DND-41 (cell line): ENCODE measurements at regions not wholly inside any gene's neighbourhood (a gene's known extent, or its start where the extent isn't known, plus 50 kb on each side); places are given as distances from the start of the nearest gene placed in this dataset.

Experiments used
- ATAC-seq: fragments of 200-7000 bp; cut with Tn5 transposase; 3 replicates; pipeline ENCODE4 v1.9.1; 2021; ENCODE audit warnings: low read depth; ENCODE audit not compliant: insufficient read depth
- DNase-seq: peaks from one replicate; pipeline ENCODE4 v3.0.0-alpha.2; 2020
- H2AFZ ChIP-seq: 2 replicates; pipeline ENCODE4 v1.6.0; 2012; ENCODE audit warnings: low read depth, low read length
- H3K27ac ChIP-seq: 2 replicates; pipeline ENCODE4 v1.5.1; 2012; ENCODE audit warnings: low read length, inconsistent platforms
- H3K27me3 ChIP-seq: fragments of 200-600 bp; sonication (generic); 2 replicates; pipeline ENCODE4 v1.6.0; 2012; ENCODE audit warnings: low read length, mild to moderate bottlenecking, inconsistent platforms; ENCODE audit not compliant: insufficient read depth, poor library complexity
- H3K36me3 ChIP-seq: 2 replicates; pipeline ENCODE4 v1.5.1; 2012; ENCODE audit warnings: low read length, inconsistent platforms; ENCODE audit not compliant: insufficient read depth
- H3K4me1 ChIP-seq: 2 replicates; pipeline ENCODE4 v1.5.1; 2012; ENCODE audit warnings: mild to moderate bottlenecking, low read length; ENCODE audit not compliant: insufficient read depth
- H3K4me2 ChIP-seq: 2 replicates; pipeline ENCODE4 v1.6.0; 2012; ENCODE audit warnings: mild to moderate bottlenecking, moderate library complexity, low read length, inconsistent platforms; ENCODE audit not compliant: insufficient read depth
- H3K4me3 ChIP-seq, 2 experiments: fragments of 200-600 bp in 1 of 2; shearing (Covaris generic) in 1 of 2; 2 replicates each; pipeline ENCODE4 v1.5.1; 2012 to 2016; ENCODE audit warnings: inconsistent platforms in 2 of 2, low read length in 2 of 2, mild to moderate bottlenecking in 2 of 2, low read depth in 1 of 2, moderate library complexity in 1 of 2
- H3K79me2 ChIP-seq: 2 replicates; pipeline ENCODE4 v1.6.0; 2012; ENCODE audit warnings: low read length, inconsistent platforms; ENCODE audit not compliant: insufficient read depth
- H3K9ac ChIP-seq: 2 replicates; pipeline ENCODE4 v1.6.0; 2012; ENCODE audit warnings: low read depth, mild to moderate bottlenecking, inconsistent platforms, low read length, moderate library complexity
- H3K9me3 ChIP-seq: 2 replicates; pipeline ENCODE4 v1.5.1; 2012; ENCODE audit warnings: low read length, moderate library complexity, mild to moderate bottlenecking, inconsistent platforms; ENCODE audit not compliant: insufficient read depth, severe bottlenecking
- H4K20me1 ChIP-seq: 2 replicates; pipeline ENCODE4 v1.6.0; 2012; ENCODE audit warnings: low read length; ENCODE audit not compliant: insufficient read depth
- EZH2 ChIP-seq: IDR thresholded peaks from 3 replicates; pipeline ENCODE4 v1.6.1; 2012; ENCODE audit warnings: borderline replicate concordance, low read depth, mild to moderate bottlenecking, moderate library complexity, low read length, inconsistent platforms; ENCODE audit not compliant: severe bottlenecking
- TF ChIP-seq, protein P1 (sequence below): IDR thresholded peaks from 2 replicates; pipeline ENCODE4 v1.5.1; 2012; ENCODE audit warnings: borderline replicate concordance, low read length, moderate library complexity, mild to moderate bottlenecking; ENCODE audit not compliant: poor library complexity, severe bottlenecking; ENCODE audit errors: extremely low read depth

DNA sequence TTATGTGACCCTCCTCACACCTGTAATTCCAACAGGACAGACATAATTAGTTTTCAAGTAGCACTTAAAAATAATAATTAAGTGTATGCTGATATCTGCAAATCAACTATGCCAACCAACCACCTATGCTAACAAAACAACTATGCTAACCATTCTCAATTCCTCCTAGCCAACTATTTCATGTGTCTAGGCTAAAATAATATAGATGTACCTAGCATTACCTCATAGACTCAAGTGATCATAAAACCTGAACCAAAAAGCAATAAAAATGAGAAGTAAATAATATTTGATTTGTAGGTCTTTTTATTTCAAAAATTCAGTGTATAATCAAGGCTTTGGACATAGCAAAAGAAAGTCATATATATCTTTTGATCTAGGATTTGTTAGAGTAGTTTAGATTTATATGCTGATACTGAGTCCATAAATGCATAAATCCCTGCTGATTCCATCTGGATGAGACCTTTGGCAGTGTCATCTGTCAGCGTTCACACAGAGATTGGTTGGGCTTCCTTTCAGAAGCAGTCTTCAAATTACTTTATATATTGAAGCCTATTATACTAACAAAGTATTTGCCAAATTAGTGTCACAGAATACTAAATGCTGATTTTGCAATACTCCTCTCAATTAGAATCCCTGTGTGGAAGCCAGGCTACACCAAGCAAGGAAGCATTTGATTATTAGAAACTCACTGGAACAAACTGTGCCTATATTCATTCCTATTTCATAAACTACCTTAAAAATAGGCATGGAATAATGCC is 101.4 kb upstream of the PPM1H start:
- no peak for DNase-seq
- Histone ChIP-seq H2AFZ (no peak overlapping the region), H3K4me2 (no peak overlapping the region), H3K27me3 (peaks cover 5% of the 10 kb centered on the region), H4K20me1 (no peaks in the 10 kb centered on the region), H3K79me2 (no peaks in the 10 kb centered on the region), H3K9ac (no peak overlapping the region), H3K27ac (no peak overlapping the region), H3K4me3 (no peak overlapping the region), H3K9me3 (no peaks in the 10 kb centered on the region), H3K4me1 (no peaks in the 10 kb centered on the region), H3K36me3 (no peaks in the 10 kb centered on the region)
- ATAC-seq: no peak
- TF ChIP-seq, protein P1, sequence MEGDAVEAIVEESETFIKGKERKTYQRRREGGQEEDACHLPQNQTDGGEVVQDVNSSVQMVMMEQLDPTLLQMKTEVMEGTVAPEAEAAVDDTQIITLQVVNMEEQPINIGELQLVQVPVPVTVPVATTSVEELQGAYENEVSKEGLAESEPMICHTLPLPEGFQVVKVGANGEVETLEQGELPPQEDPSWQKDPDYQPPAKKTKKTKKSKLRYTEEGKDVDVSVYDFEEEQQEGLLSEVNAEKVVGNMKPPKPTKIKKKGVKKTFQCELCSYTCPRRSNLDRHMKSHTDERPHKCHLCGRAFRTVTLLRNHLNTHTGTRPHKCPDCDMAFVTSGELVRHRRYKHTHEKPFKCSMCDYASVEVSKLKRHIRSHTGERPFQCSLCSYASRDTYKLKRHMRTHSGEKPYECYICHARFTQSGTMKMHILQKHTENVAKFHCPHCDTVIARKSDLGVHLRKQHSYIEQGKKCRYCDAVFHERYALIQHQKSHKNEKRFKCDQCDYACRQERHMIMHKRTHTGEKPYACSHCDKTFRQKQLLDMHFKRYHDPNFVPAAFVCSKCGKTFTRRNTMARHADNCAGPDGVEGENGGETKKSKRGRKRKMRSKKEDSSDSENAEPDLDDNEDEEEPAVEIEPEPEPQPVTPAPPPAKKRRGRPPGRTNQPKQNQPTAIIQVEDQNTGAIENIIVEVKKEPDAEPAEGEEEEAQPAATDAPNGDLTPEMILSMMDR: no peak
- no peak for TF ChIP-seq EZH2

DNA sequence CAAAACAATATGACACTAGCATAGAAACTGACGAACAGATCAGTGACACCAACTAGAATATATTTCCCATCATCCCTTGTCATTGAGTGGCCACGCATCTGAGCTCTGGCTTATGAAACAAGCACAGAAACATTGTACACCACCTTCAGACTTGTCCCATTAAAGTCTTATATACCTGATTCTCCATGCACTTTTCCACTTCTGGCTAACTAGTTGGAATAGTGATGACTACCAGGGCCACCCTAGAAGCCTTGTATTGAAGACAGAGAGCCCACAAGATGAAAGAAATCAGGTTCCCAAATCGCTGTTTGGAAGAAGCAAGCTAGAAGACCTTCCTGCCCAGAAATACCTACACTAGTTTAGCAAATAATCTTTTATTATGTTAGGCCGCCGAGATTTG is 99.7 kb upstream of the PPM1H start:
- Histone ChIP-seq H3K4me2 (no peak overlapping the region), H3K27me3 (peaks cover 5% of the 10 kb centered on the region), H3K9ac (no peak overlapping the region), H3K9me3 (no peaks in the 10 kb centered on the region), H4K20me1 (no peaks in the 10 kb centered on the region), H2AFZ (no peak overlapping the region), H3K4me3 (no peak overlapping the region), H3K4me1 (no peaks in the 10 kb centered on the region), H3K27ac (no peak overlapping the region), H3K36me3 (no peaks in the 10 kb centered on the region), H3K79me2 (no peaks in the 10 kb centered on the region)
- TF ChIP-seq, protein P1: no peak
- TF ChIP-seq EZH2: no peak
- DNase-seq: no peak
- no peak for ATAC-seq

- ATAC-seq (no peak), DNase-seq (no peak)
- Histone ChIP-seq H3K9ac (no peak overlapping the region), H4K20me1 (no peaks in the 10 kb centered on the region), H3K27me3 (no peaks in the 10 kb centered on the region), H3K4me2 (no peak overlapping the region), H3K4me1 (no peaks in the 10 kb centered on the region), H2AFZ (no peak overlapping the region), H3K4me3 (no peak overlapping the region), H3K36me3 (no peaks in the 10 kb centered on the region), H3K79me2 (no peaks in the 10 kb centered on the region), H3K27ac (no peak overlapping the region), H3K9me3 (no peaks in the 10 kb centered on the region)
- no peak for TF ChIP-seq EZH2
- TF ChIP-seq, protein P1: no peak
These were observed 94.7 kb upstream of the PPM1H start for GRCh38 chr12:63029676-63030075.

DNA sequence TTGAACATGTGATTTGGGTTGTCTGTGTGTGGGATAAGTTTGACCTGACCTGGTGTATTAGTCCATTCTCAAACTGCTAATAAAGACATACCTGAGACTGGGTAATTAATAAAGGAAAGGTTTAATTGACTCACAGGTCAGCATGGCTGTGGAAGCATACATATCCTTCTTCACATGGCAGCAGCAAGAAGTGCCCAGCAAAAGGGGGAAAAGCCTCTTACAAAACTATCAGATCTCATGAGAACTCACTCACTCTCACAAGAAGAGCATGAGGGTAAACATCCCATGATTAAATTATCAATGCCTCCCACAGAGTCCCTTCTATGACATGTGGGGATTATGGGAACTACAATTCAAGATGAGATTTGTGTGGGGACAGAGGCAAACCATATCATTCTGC is 94.0 kb upstream of the PPM1H start:
- no peak for TF ChIP-seq EZH2
- TF ChIP-seq, protein P1: no peak
- H3K4me3 ChIP-seq: no peak overlapping the region
- no peak overlapping the region for H3K9ac ChIP-seq
- ATAC-seq (no peak), DNase-seq (no peak)
- H3K36me3 ChIP-seq: no peaks in the 10 kb centered on the region
- no peaks in the 10 kb centered on the region for H3K79me2 ChIP-seq
- no peak overlapping the region for H3K4me2 ChIP-seq
- H3K27ac ChIP-seq: no peak overlapping the region
- H3K4me1 ChIP-seq: no peaks in the 10 kb centered on the region
- no peaks in the 10 kb centered on the region for H4K20me1 ChIP-seq
- no peak overlapping the region for H2AFZ ChIP-seq
- no peaks in the 10 kb centered on the region for H3K9me3 ChIP-seq
- no peaks in the 10 kb centered on the region for H3K27me3 ChIP-seq
